GM12892 (cell line): ENCODE measurements at regions not wholly inside any gene's neighbourhood (a gene's known extent, or its start where the extent isn't known, plus 50 kb on each side); places are given as distances from the start of the nearest gene placed in this dataset.

Experiments used
- POLR2A ChIP-seq: IDR thresholded peaks from 2 replicates; pipeline ENCODE4 v1.6.1; 2011; ENCODE audit warnings: low read depth, low read length, control low read depth
- POLR2AphosphoS5 ChIP-seq: IDR thresholded peaks from 2 replicates; pipeline ENCODE4 v1.6.1; 2011; ENCODE audit warnings: low read depth, low read length, control low read depth
- TAF1 ChIP-seq: IDR thresholded peaks from 2 replicates; pipeline ENCODE4 v1.6.1; 2011; ENCODE audit warnings: low read depth, mild to moderate bottlenecking, control low read depth, low read length, borderline replicate concordance

DNA sequence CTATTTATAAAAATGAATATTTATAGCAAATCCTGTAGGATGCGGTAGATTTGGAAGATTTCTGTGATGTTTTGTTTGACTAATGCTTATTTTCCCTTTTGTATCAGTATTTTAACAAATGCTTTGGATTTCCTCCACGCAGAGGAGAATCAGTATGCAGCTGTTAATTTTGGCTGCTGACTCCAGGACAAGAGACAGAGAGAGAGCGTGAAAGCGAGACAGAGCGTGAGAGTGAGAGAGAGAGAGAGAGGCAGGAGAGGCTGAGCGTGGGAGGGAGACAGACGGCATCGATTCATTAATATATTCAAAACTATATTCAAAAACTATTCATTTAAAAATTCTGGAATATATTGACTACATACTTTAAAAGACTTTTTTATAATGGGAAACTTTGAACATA, 62.5 kb downstream of the RRM2 start:
- TF ChIP-seq POLR2A (no peak), POLR2AphosphoS5 (no peak), TAF1 (no peak)
